Endothelial cell of umbilical vein (primary cell): ENCODE measurements at regions not wholly inside any gene's neighbourhood (a gene's known extent, or its start where the extent isn't known, plus 50 kb on each side); places are given as distances from the start of the nearest gene placed in this dataset.

Source experiments
- BruUV-seq: library from RNA; stranded (reverse); fragments of 400-500 nt; replicated peaks from 2 replicates; lab custom pipeline; 2021; lab: Mats Ljungman, UMichigan
- CTCF ChIA-PET: fragments of 300-600, 350-600 bp; sonication (Branson Sonifier 250); formaldehyde crosslinking; loops from one replicate; lab custom pipeline; 2021; ENCODE audit warnings: antibody characterized with exemption, inconsistent platforms; lab: Charles Lee
- POLR2A ChIA-PET: fragments of 300-600, 350-600 bp; sonication (Branson Sonifier 250); formaldehyde crosslinking; loops from one replicate; lab custom pipeline; 2021; ENCODE audit warnings: antibody characterized with exemption, inconsistent platforms; lab: Charles Lee
- DNase-seq: peaks from one replicate; pipeline ENCODE4 v3.0.0-alpha.2; 2011; ENCODE audit warnings: low read depth, low spot score
- FAIRE-seq: peaks from 2 replicates; lab custom pipeline; 2011; peaks lifted over from hg19 to GRCh38; lab: Jason Lieb, UNC
- H2AFZ ChIP-seq: 2 replicates; pipeline ENCODE4 v1.6.0; 2012; ENCODE audit warnings: low read depth, low read length, control low read depth, inconsistent platforms
- H3K27ac ChIP-seq: 2 replicates; pipeline ENCODE4 v1.5.1; 2011; ENCODE audit warnings: low read depth, mild to moderate bottlenecking, control low read depth, low read length, moderate library complexity; ENCODE audit not compliant: insufficient read depth
- H3K27me3 ChIP-seq, 2 experiments: 2 replicates each; pipeline versions ENCODE4 v1.6.0 to v1.6.1; 2011; ENCODE audit warnings: low read length in 2 of 2, mixed read lengths in 1 of 2; ENCODE audit not compliant: control insufficient read depth in 2 of 2, insufficient read depth in 2 of 2
- H3K36me3 ChIP-seq, 2 experiments: 2 replicates in 1 of 2; 3 replicates in 1 of 2; pipeline ENCODE4 v1.5.1; 2011; ENCODE audit warnings: low read length in 2 of 2, mild to moderate bottlenecking in 1 of 2, moderate library complexity in 1 of 2; ENCODE audit not compliant: control insufficient read depth in 2 of 2, insufficient read depth in 2 of 2; ENCODE audit errors: extremely low read depth in 1 of 2
- H3K4me1 ChIP-seq: 3 replicates; pipeline ENCODE4 v1.5.1; 2011; ENCODE audit warnings: mild to moderate bottlenecking, low read length; ENCODE audit not compliant: control insufficient read depth, insufficient read depth; ENCODE audit errors: extremely low read depth
- H3K4me2 ChIP-seq: 2 replicates; pipeline ENCODE4 v1.6.1; 2011; ENCODE audit warnings: low read length, control low read depth, mixed read lengths; ENCODE audit not compliant: insufficient read depth
- H3K4me3 ChIP-seq, 3 experiments: fragments of 200-600 bp in 1 of 3; sonication (generic), shearing (Covaris generic) in 1 of 3; replicated peaks in 1 of 3; 2 replicates each; pipeline ENCODE4 v1.5.1; 2011 to 2016; ENCODE audit warnings: control low read depth in 3 of 3, low read length in 3 of 3, mild to moderate bottlenecking in 2 of 3, inconsistent platforms in 1 of 3, low read depth in 1 of 3, moderate library complexity in 1 of 3; ENCODE audit not compliant: insufficient read depth in 1 of 3
- H3K79me2 ChIP-seq: 2 replicates; pipeline ENCODE4 v1.6.0; 2012; ENCODE audit warnings: low read length, inconsistent platforms; ENCODE audit not compliant: control insufficient read depth, insufficient read depth
- H3K9ac ChIP-seq: replicated peaks from 2 replicates; pipeline ENCODE3; 2011; ENCODE audit warnings: low read length, control low read depth; ENCODE audit not compliant: insufficient read depth; ENCODE audit errors: extremely low read depth
- H3K9me1 ChIP-seq: replicated peaks from 3 replicates; pipeline ENCODE4 v1.6.0; 2011; ENCODE audit warnings: mild to moderate bottlenecking, low read length; ENCODE audit not compliant: control insufficient read depth, insufficient read depth; ENCODE audit errors: extremely low read depth
- H3K9me3 ChIP-seq: replicated peaks from 2 replicates; pipeline ENCODE4 v1.5.1; 2012; ENCODE audit warnings: low read length, inconsistent platforms; ENCODE audit not compliant: control insufficient read depth, insufficient read depth
- H4K20me1 ChIP-seq: replicated peaks from 2 replicates; pipeline ENCODE3; 2011; ENCODE audit warnings: mild to moderate bottlenecking, low read length; ENCODE audit not compliant: control insufficient read depth, insufficient read depth; ENCODE audit errors: extremely low read depth
- EZH2 ChIP-seq: IDR thresholded peaks from 2 replicates; pipeline ENCODE4 v1.6.1; 2012; ENCODE audit warnings: borderline replicate concordance, low read depth, mild to moderate bottlenecking, moderate library complexity, low read length, inconsistent platforms; ENCODE audit not compliant: severe bottlenecking
- FOS ChIP-seq: IDR thresholded peaks from 2 replicates; pipeline ENCODE4 v1.6.1; 2011; ENCODE audit warnings: mild to moderate bottlenecking, low read length, moderate library complexity, borderline replicate concordance; ENCODE audit not compliant: insufficient read depth
- GATA2 ChIP-seq: IDR thresholded peaks from 2 replicates; pipeline ENCODE4 v1.7.0; 2011; ENCODE audit warnings: low read depth, mild to moderate bottlenecking, moderate library complexity, mixed read lengths, low read length; ENCODE audit not compliant: insufficient read length, insufficient read depth
- JUN ChIP-seq: IDR thresholded peaks from 2 replicates; pipeline ENCODE4 v1.6.1; 2011; ENCODE audit warnings: borderline replicate concordance, low read depth; ENCODE audit not compliant: insufficient read length, insufficient read depth
- MYC ChIP-seq: IDR thresholded peaks from one replicate; pipeline ENCODE4 v1.6.1; 2011; ENCODE audit warnings: mild to moderate bottlenecking, low read depth, low read length
- POLR2A ChIP-seq: IDR thresholded peaks from 2 replicates; pipeline ENCODE4 v1.6.1; 2012; ENCODE audit warnings: low read depth, mild to moderate bottlenecking, control low read depth, low read length
- POLR2AphosphoS5 ChIP-seq: IDR thresholded peaks from 2 replicates; pipeline ENCODE4 v1.6.1; 2012; ENCODE audit warnings: low read depth, mild to moderate bottlenecking, control low read depth, low read length, moderate library complexity; ENCODE audit not compliant: insufficient read depth
- dilution Hi-C: fragments of 300-500 bp; cut with MboI; formaldehyde crosslinking; loops from one replicate; pipeline ENCODE4 v1.15.0; 2019; ENCODE audit warnings: low sequenced_read_pairs; ENCODE audit not compliant: extremely low pct_ligation_motif_present
- intact Hi-C: fragments of 100-400 bp; cut with micrococcal nuclease; formaldehyde crosslinking; loops from one replicate; pipeline ENCODE4 v1.10.0; 2022
- TF ChIP-seq, protein P1 (sequence below), 2 donors: IDR thresholded peaks; 1 replicate in 1 of 2; 2 replicates in 1 of 2; pipeline ENCODE4 v1.5.1; 2011; ENCODE audit warnings: low read length in 2 of 2, mild to moderate bottlenecking in 2 of 2, moderate library complexity in 2 of 2, control low read depth in 1 of 2, inconsistent platforms in 1 of 2, low read depth in 1 of 2; ENCODE audit not compliant: insufficient read depth in 1 of 2; ENCODE audit errors: extremely low read depth in 1 of 2
- TF ChIP-seq, protein P2 (sequence below): IDR thresholded peaks from 2 replicates; pipeline ENCODE4 v1.6.1; 2011; ENCODE audit not compliant: insufficient read depth, insufficient read length

DNA sequence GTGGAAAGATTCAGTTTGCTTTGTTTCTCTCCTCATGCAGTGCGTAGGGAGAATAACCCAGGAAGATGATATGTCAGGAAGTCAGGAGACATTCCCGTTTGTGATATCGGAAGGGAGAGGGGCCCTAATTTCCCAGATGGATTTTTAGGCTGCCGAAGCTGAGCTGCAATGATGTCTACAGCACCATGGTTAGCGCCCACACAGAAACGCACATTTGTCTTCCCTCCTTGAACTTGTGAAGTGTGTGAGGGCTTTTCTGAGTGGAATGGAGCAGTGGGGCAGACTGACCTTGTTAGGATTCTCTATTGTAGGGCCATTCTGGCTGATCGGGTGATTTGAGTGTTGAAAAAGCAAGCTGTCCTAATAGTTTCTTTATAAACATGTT is 191.3 kb upstream of the ARG1 start:
- H4K20me1 ChIP-seq = no peaks in the 10 kb centered on the region
- intact Hi-C loops = no loop called here
- no peak overlapping the region for H2AFZ ChIP-seq
- no peak for DNase-seq
- TF ChIP-seq GATA2 = no peak
- TF ChIP-seq JUN = no peak
- no peak for TF ChIP-seq POLR2A
- no peak for TF ChIP-seq POLR2AphosphoS5
- TF ChIP-seq MYC = no peak
- TF ChIP-seq, protein P1, sequence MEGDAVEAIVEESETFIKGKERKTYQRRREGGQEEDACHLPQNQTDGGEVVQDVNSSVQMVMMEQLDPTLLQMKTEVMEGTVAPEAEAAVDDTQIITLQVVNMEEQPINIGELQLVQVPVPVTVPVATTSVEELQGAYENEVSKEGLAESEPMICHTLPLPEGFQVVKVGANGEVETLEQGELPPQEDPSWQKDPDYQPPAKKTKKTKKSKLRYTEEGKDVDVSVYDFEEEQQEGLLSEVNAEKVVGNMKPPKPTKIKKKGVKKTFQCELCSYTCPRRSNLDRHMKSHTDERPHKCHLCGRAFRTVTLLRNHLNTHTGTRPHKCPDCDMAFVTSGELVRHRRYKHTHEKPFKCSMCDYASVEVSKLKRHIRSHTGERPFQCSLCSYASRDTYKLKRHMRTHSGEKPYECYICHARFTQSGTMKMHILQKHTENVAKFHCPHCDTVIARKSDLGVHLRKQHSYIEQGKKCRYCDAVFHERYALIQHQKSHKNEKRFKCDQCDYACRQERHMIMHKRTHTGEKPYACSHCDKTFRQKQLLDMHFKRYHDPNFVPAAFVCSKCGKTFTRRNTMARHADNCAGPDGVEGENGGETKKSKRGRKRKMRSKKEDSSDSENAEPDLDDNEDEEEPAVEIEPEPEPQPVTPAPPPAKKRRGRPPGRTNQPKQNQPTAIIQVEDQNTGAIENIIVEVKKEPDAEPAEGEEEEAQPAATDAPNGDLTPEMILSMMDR (IDR thresholded peaks at IDR 0.05; ENCODE audit: extremely low read depth in 1 of 2, insufficient read depth in 1 of 2, low read depth in 1 of 2, low read length in 2 of 2) = no peak
- TF ChIP-seq EZH2 = no peak
- TF ChIP-seq, protein P2, sequence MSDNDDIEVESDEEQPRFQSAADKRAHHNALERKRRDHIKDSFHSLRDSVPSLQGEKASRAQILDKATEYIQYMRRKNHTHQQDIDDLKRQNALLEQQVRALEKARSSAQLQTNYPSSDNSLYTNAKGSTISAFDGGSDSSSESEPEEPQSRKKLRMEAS = no peak
- TF ChIP-seq FOS = no peak
- no peaks in the 10 kb centered on the region for H3K79me2 ChIP-seq
- FAIRE-seq = no peak
- dilution Hi-C loops = no loop called here
- H3K9me1 ChIP-seq = no peaks in the 10 kb centered on the region
- no peak overlapping the region for H3K27ac ChIP-seq
- H3K4me3 ChIP-seq = no peak overlapping the region
- H3K27me3 ChIP-seq = no peaks in the 10 kb centered on the region
- no peak overlapping the region for H3K9ac ChIP-seq
- no peaks in the 10 kb centered on the region for H3K4me1 ChIP-seq
- no peak overlapping the region for H3K4me2 ChIP-seq
- POLR2A ChIA-PET = no interaction called here
- CTCF ChIA-PET = no interaction called here
- H3K36me3 ChIP-seq = no peaks in the 10 kb centered on the region
- BruUV-seq = no TSS peak
- H3K9me3 ChIP-seq = no peaks in the 10 kb centered on the region
